ENCODE measurements at regions not wholly inside any gene's neighbourhood (a gene's known extent, or its start where the extent isn't known, plus 50 kb on each side); places are given as distances from the start of the nearest gene placed in this dataset.

GRCh38 chr17:12592941-12593340 lies 72.7 kb upstream of the MYOCD start:
- WGBS, 2 donors: 40 to 47% methylated on average over 3 of the region's 3 CpGs
- DNase-seq (ENCODE audit: low spot score in 2 of 2): no peak
- Histone ChIP-seq H3K36me3 (no peaks in the 10 kb centered on the region), H3K9me3 (no peaks in the 10 kb centered on the region), H3K4me3 (no peak overlapping the region), H3K4me1 (no peaks in the 10 kb centered on the region), H3K27me3 (no peaks in the 10 kb centered on the region), H3K27ac (no peak overlapping the region)
- TF ChIP-seq POLR2A (IDR thresholded peaks at IDR 0.05) (no peak), EP300 (IDR thresholded peaks at IDR 0.05) (no peak), CTCF (IDR thresholded peaks at IDR 0.05) (no peak)

- DNase-seq (ENCODE audit: low spot score in 2 of 2): no peak
- H3K27ac ChIP-seq: no peak overlapping the region
- no peaks in the 10 kb centered on the region for H3K9me3 ChIP-seq
- H3K4me1 ChIP-seq: no peaks in the 10 kb centered on the region
- WGBS, 2 donors: 97 to 99% methylated on average over 11 of the region's 11 CpGs
- no peak overlapping the region for H3K4me3 ChIP-seq
- no peak for TF ChIP-seq CTCF (IDR thresholded peaks at IDR 0.05)
- no peak for TF ChIP-seq POLR2A (IDR thresholded peaks at IDR 0.05)
- TF ChIP-seq EP300 (IDR thresholded peaks at IDR 0.05): no peak
- no peaks in the 10 kb centered on the region for H3K27me3 ChIP-seq
- H3K36me3 ChIP-seq: no peaks in the 10 kb centered on the region
Measured at GRCh38 chr17:12596961-12597360, 68.7 kb upstream of the MYOCD start.

GRCh38 chr17:12597895-12598294 lies 67.8 kb upstream of the MYOCD start:
- no peak for TF ChIP-seq EP300 (IDR thresholded peaks at IDR 0.05)
- TF ChIP-seq POLR2A (IDR thresholded peaks at IDR 0.05): no peak
- TF ChIP-seq CTCF (IDR thresholded peaks at IDR 0.05): no peak
- DNase-seq (ENCODE audit: low spot score in 2 of 2): no peak
- H3K9me3 ChIP-seq: no peaks in the 10 kb centered on the region
- H3K4me3 ChIP-seq: no peak overlapping the region
- no peak overlapping the region for H3K27ac ChIP-seq
- 86 to 92% methylated on average over 3 of the region's 3 CpGs for WGBS, 2 donors
- H3K4me1 ChIP-seq: no peaks in the 10 kb centered on the region
- H3K36me3 ChIP-seq: no peaks in the 10 kb centered on the region
- no peaks in the 10 kb centered on the region for H3K27me3 ChIP-seq

- TF ChIP-seq EP300 (IDR thresholded peaks at IDR 0.05) (no peak), POLR2A (IDR thresholded peaks at IDR 0.05) (no peak), CTCF (IDR thresholded peaks at IDR 0.05) (no peak)
- no peak for DNase-seq (ENCODE audit: low spot score in 2 of 2)
- Histone ChIP-seq H3K27me3 (no peaks in the 10 kb centered on the region), H3K4me3 (no peak overlapping the region), H3K4me1 (no peaks in the 10 kb centered on the region), H3K9me3 (no peaks in the 10 kb centered on the region), H3K36me3 (no peaks in the 10 kb centered on the region), H3K27ac (no peak overlapping the region)
- WGBS, 2 donors: 59 to 71% methylated on average over 3 of the region's 3 CpGs
Measured at GRCh38 chr17:12599186-12599920, 66.3 kb upstream of the MYOCD start.

- no peak for DNase-seq (ENCODE audit: low spot score in 2 of 2)
- no peaks in the 10 kb centered on the region for H3K27me3 ChIP-seq
- no peak overlapping the region for H3K4me3 ChIP-seq
- 35 to 47% methylated on average over 2 of the region's 2 CpGs for WGBS, 2 donors
- H3K4me1 ChIP-seq: no peaks in the 10 kb centered on the region
- no peak overlapping the region for H3K27ac ChIP-seq
- no peaks in the 10 kb centered on the region for H3K36me3 ChIP-seq
- H3K9me3 ChIP-seq: no peaks in the 10 kb centered on the region
- TF ChIP-seq POLR2A (IDR thresholded peaks at IDR 0.05) (no peak), EP300 (IDR thresholded peaks at IDR 0.05) (no peak)
Measured at GRCh38 chr17:12600349-12600748, 65.3 kb upstream of the MYOCD start.

Data from tibial nerve (tissue), 4 donors.